ENCODE measurements at regions not wholly inside any gene's neighbourhood (a gene's known extent, or its start where the extent isn't known, plus 50 kb on each side); places are given as distances from the start of the nearest gene placed in this dataset.

GRCh38 chr14:54225457-54226060 is 171.2 kb upstream of the CDKN3 start:
- 85% methylated on average over 6 of the region's 7 CpGs; no CpG with 5 or more reads in 1 of the 2 experiments for WGBS, 2 experiments (ENCODE audit: extremely low coverage in 1 of 2, insufficient coverage in 1 of 2, insufficient read length in 1 of 2, insufficient replicate concordance in 2 of 2, low coverage in 1 of 2, low lambda C conversion rate in 2 of 2, missing lambda C conversion rate in 1 of 2)
- Histone ChIP-seq H2BK5ac (ENCODE audit: low read depth, low read length) (no peak overlapping the region), H3K27me3 (replicated peaks in 1 of 4; ENCODE audit: control insufficient read depth in 3 of 4, extremely low read depth in 1 of 4, insufficient read depth in 3 of 4, low read length in 3 of 4) (peaks cover 6 to 14% (median 11%) of the 10 kb centered on the region in 4 experiments), H3K4me1 (replicated peaks in 1 of 4; ENCODE audit: control insufficient read depth in 3 of 4, insufficient read depth in 4 of 4, low read length in 3 of 4) (peaks cover 0 to 8% (median 6%) of the 10 kb centered on the region in 4 experiments; a peak in 6 of 7 replicates), H3K23me2 (ENCODE audit: low read depth, low read length) (peaks cover under 1% of the 10 kb centered on the region; the same call in 1 of the 2 replicates), H3K18ac (ENCODE audit: extremely low read depth, low read length) (no peak overlapping the region), H3K27ac (ENCODE audit: low read depth, low read length) (no peak overlapping the region), H3K9ac (replicated peaks in 1 of 4; ENCODE audit: extremely low read depth in 1 of 4, low read depth in 3 of 4, low read length in 3 of 4) (no peak overlapping the region), H3K14ac (ENCODE audit: insufficient read length) (no peak overlapping the region), H4K20me1 (replicated peaks in 1 of 2; ENCODE audit: control insufficient read depth in 1 of 2, insufficient read depth in 2 of 2, low read length in 2 of 2) (no peaks in the 10 kb centered on the region), H3K23ac (ENCODE audit: insufficient read length) (no peak overlapping the region), H2AK5ac (ENCODE audit: low read depth, low read length) (no peak overlapping the region), H2BK120ac (replicated peaks; ENCODE audit: low read depth, low read length) (no peak overlapping the region), H3K36me3 (ENCODE audit: control insufficient read depth in 2 of 4, insufficient read depth in 4 of 4, low read length in 3 of 4) (no peaks in the 10 kb centered on the region), H3K79me2 (ENCODE audit: control insufficient read depth in 1 of 2, insufficient read depth in 2 of 2, low read length in 2 of 2) (no peaks in the 10 kb centered on the region), H3K4ac (replicated peaks; ENCODE audit: insufficient read length, low read depth, low read length) (no peak overlapping the region), H4K5ac (ENCODE audit: insufficient read length, low read depth, low read length) (no peak overlapping the region), H4K91ac (replicated peaks; ENCODE audit: insufficient read length, low read length) (no peak overlapping the region), H3K4me3 (ENCODE audit: extremely low read depth in 1 of 4, insufficient read depth in 2 of 4, low read depth in 3 of 4, low read length in 4 of 4) (no peak overlapping the region), H2BK20ac (ENCODE audit: low read length) (no peak overlapping the region), H3K79me1 (ENCODE audit: low read depth, low read length) (no peaks in the 10 kb centered on the region), H2BK15ac (ENCODE audit: low read length) (no peak overlapping the region), H3K9me3 (ENCODE audit: insufficient read depth in 2 of 2, low read depth in 1 of 2, low read length in 1 of 2) (no peaks in the 10 kb centered on the region), H3K4me2 (ENCODE audit: insufficient read depth in 1 of 2, low read depth in 2 of 2, low read length in 2 of 2) (no peak overlapping the region), H2BK12ac (ENCODE audit: low read depth, low read length) (no peak overlapping the region), H3K56ac (replicated peaks; ENCODE audit: insufficient read length, low read depth, low read length) (no peak overlapping the region), H2AFZ (ENCODE audit: low read length) (no peak overlapping the region), H4K8ac (ENCODE audit: extremely low read depth, insufficient read depth, low read length) (no peak overlapping the region)
- CTCF ChIA-PET (ENCODE audit: partially characterized antibody), result no interaction called here
- no peak for FAIRE-seq
- POLR2A ChIA-PET (ENCODE audit: partially characterized antibody), result no interaction called here
- DNase-seq (ENCODE audit: low read depth in 1 of 2, low spot score in 2 of 2), result no peak
- no peak for TF ChIP-seq CHD1 (IDR thresholded peaks at IDR 0.05; ENCODE audit: low read depth, low read length)
- TF ChIP-seq TAF1 (IDR thresholded peaks at IDR 0.05; ENCODE audit: low read depth, low read length), result no peak
- TF ChIP-seq SUZ12 (IDR thresholded peaks at IDR 0.05; ENCODE audit: low read length), result no peak
- TF ChIP-seq HDAC2 (IDR thresholded peaks at IDR 0.05; ENCODE audit: borderline replicate concordance in 1 of 2, low read depth in 2 of 2, low read length in 2 of 2), result no peak
- TF ChIP-seq USF2 (IDR thresholded peaks at IDR 0.05; ENCODE audit: low read length), result no peak
- no peak for TF ChIP-seq EGR1 (IDR thresholded peaks at IDR 0.05; ENCODE audit: borderline replicate concordance, low read depth, low read length)
- TF ChIP-seq EP300 (IDR thresholded peaks at IDR 0.05; ENCODE audit: borderline replicate concordance in 1 of 2, low read depth in 2 of 2, low read length in 2 of 2), result no peak
- TF ChIP-seq SIRT6 (IDR thresholded peaks at IDR 0.05; ENCODE audit: low read length), result no peak
- no peak for TF ChIP-seq JUND (IDR thresholded peaks at IDR 0.05; ENCODE audit: low read length)
- no peak for TF ChIP-seq BACH1 (IDR thresholded peaks at IDR 0.05; ENCODE audit: low read length)
- no peak for TF ChIP-seq MAX (IDR thresholded peaks at IDR 0.05)
- no peak for TF ChIP-seq RFX5 (IDR thresholded peaks at IDR 0.05; ENCODE audit: borderline replicate concordance, low read depth, low read length)
- no peak for TF ChIP-seq YY1 (IDR thresholded peaks at IDR 0.05; ENCODE audit: low read depth, low read length)
